GM23338 (cell line): ENCODE measurements at regions not wholly inside any gene's neighbourhood (a gene's known extent, or its start where the extent isn't known, plus 50 kb on each side); places are given as distances from the start of the nearest gene placed in this dataset.

ENCODE experiments used
- ATAC-seq: fragments of 200-7000 bp; cut with Tn5 transposase; 3 replicates; pipeline ENCODE4 v1.9.1; 2020
- DNase-seq: peaks from one replicate; pipeline ENCODE4 v3.0.0-alpha.2; 2015; ENCODE audit warnings: low spot score
- H2AFZ ChIP-seq: fragments of 200-600 bp; sonication (generic); 2 replicates; pipeline ENCODE4 v1.8.0; 2016; ENCODE audit warnings: antibody characterized with exemption, mild to moderate bottlenecking, moderate library complexity
- H3F3A ChIP-seq: fragments of 200-600 bp; sonication (generic); replicated peaks from 2 replicates; pipeline ENCODE4 v1.8.0; 2017; ENCODE audit warnings: antibody characterized with exemption, mixed run types, low read depth
- H3K27ac ChIP-seq: fragments of 200-600 bp; sonication (generic); 2 replicates; pipeline ENCODE4 v1.6.1; 2016; ENCODE audit warnings: low read depth
- H3K27me3 ChIP-seq: fragments of 200-600 bp; sonication (generic); 2 replicates; pipeline ENCODE4 v1.8.0; 2016; ENCODE audit warnings: mild to moderate bottlenecking, mixed run types, moderate library complexity; ENCODE audit not compliant: insufficient read depth
- H3K36me3 ChIP-seq: fragments of 200-600 bp; sonication (generic); 2 replicates; pipeline ENCODE4 v1.8.0; 2016; ENCODE audit warnings: mild to moderate bottlenecking; ENCODE audit not compliant: insufficient read depth
- H3K4me1 ChIP-seq: fragments of 200-600 bp; sonication (generic); 2 replicates; pipeline ENCODE4 v1.8.0; 2016; ENCODE audit warnings: mild to moderate bottlenecking, moderate library complexity; ENCODE audit not compliant: insufficient read depth
- H3K4me2 ChIP-seq: fragments of 200-600 bp; sonication (generic); 2 replicates; pipeline ENCODE4 v1.7.1; 2017; ENCODE audit warnings: mixed run types
- H3K4me3 ChIP-seq: fragments of 200-600 bp; sonication (generic); 2 replicates; pipeline ENCODE4 v1.6.1; 2016; ENCODE audit warnings: mixed run types
- H3K79me2 ChIP-seq: fragments of 200-600 bp; sonication (generic); replicated peaks from 2 replicates; pipeline ENCODE4 v1.8.0; 2017; ENCODE audit warnings: mild to moderate bottlenecking; ENCODE audit not compliant: insufficient read depth
- H3K9me2 ChIP-seq: fragments of 200-600 bp; sonication (generic); 2 replicates; pipeline ENCODE4 v1.8.0; 2017; ENCODE audit not compliant: insufficient read depth
- H4K20me1 ChIP-seq: fragments of 200-600 bp; sonication (generic); replicated peaks from 2 replicates; pipeline ENCODE4 v1.8.0; 2017; ENCODE audit warnings: mild to moderate bottlenecking; ENCODE audit not compliant: insufficient read depth
- H3K27ac Mint-ChIP-seq: 2 replicates; pipeline ENCODE4 v1.8.0; 2020; ENCODE audit warnings: inconsistent platforms, mild to moderate bottlenecking, moderate library complexity, mixed read lengths
- H3K27me3 Mint-ChIP-seq: 3 replicates; pipeline ENCODE4 v1.8.0; 2022; ENCODE audit warnings: low read depth, mild to moderate bottlenecking, moderate library complexity, mixed read lengths, inconsistent platforms; ENCODE audit not compliant: insufficient read depth, poor library complexity
- H3K36me3 Mint-ChIP-seq: 3 replicates; pipeline ENCODE4 v1.8.0; 2021; ENCODE audit warnings: low read depth, mild to moderate bottlenecking, inconsistent platforms, moderate library complexity, mixed read lengths
- H3K4me1 Mint-ChIP-seq: 3 replicates; pipeline ENCODE4 v1.8.0; 2020; ENCODE audit warnings: mild to moderate bottlenecking, inconsistent platforms, mixed read lengths
- H3K4me3 Mint-ChIP-seq: 3 replicates; pipeline ENCODE4 v1.8.0; 2021; ENCODE audit warnings: moderate library complexity, mild to moderate bottlenecking, inconsistent platforms, mixed read lengths
- H3K9me3 Mint-ChIP-seq: 3 replicates; pipeline ENCODE4 v1.8.0; 2020; ENCODE audit warnings: moderate library complexity, mild to moderate bottlenecking, inconsistent platforms, mixed read lengths
- CREB1 ChIP-seq: fragments of 250-450 bp; sonication (Bioruptor Pico); IDR thresholded peaks from 2 replicates; pipeline ENCODE4 v1.5.0; 2020; ENCODE audit warnings: low read depth, mild to moderate bottlenecking, moderate library complexity
- EZH2phosphoT487 ChIP-seq: fragments of 200-600 bp; sonication (generic); IDR thresholded peaks from one replicate; pipeline ENCODE4 v1.8.1; 2018; ENCODE audit warnings: antibody characterized with exemption; ENCODE audit not compliant: unreplicated experiment
- NANOG ChIP-seq: IDR thresholded peaks from 2 replicates; pipeline ENCODE4 v1.6.1; 2016; ENCODE audit warnings: antibody characterized with exemption, borderline replicate concordance
- POLR2AphosphoS5 ChIP-seq: IDR thresholded peaks from 2 replicates; pipeline ENCODE4 v1.6.1; 2016; ENCODE audit warnings: antibody characterized with exemption, low read depth
- STAT1 ChIP-seq: IDR thresholded peaks from one replicate; pipeline ENCODE4 v1.6.1; 2016; ENCODE audit warnings: antibody characterized with exemption; ENCODE audit not compliant: unreplicated experiment
- ZNF114 ChIP-seq: fragments of 250-450 bp; sonication (Bioruptor Pico); IDR thresholded peaks from 2 replicates; pipeline ENCODE4 v1.5.0; 2020; ENCODE audit warnings: mild to moderate bottlenecking, moderate library complexity
- TF ChIP-seq, protein P1 (sequence below), 2 experiments: fragments of 200-600 bp in 1 of 2; sonication (generic) in 1 of 2; conservative IDR thresholded peaks; 2 replicates each; pipeline versions ENCODE4 v1.5.1 to v1.6.1; 2016 to 2017; ENCODE audit warnings: antibody characterized with exemption in 2 of 2, low read depth in 2 of 2, mild to moderate bottlenecking in 2 of 2, moderate library complexity in 1 of 2
- TF ChIP-seq, protein P2 (sequence below): IDR thresholded peaks from 2 replicates; pipeline ENCODE4 v1.6.1; 2016; ENCODE audit warnings: antibody characterized with exemption
- TF ChIP-seq, protein P3 (sequence below): IDR thresholded peaks from one replicate; pipeline ENCODE4 v1.6.1; 2018; ENCODE audit warnings: antibody characterized with exemption; ENCODE audit not compliant: unreplicated experiment
- TF ChIP-seq, protein P4 (sequence below): fragments of 250-450 bp; sonication (Bioruptor Pico); IDR thresholded peaks from 2 replicates; pipeline ENCODE4 v1.5.0; 2020; ENCODE audit warnings: mild to moderate bottlenecking, moderate library complexity

DNA sequence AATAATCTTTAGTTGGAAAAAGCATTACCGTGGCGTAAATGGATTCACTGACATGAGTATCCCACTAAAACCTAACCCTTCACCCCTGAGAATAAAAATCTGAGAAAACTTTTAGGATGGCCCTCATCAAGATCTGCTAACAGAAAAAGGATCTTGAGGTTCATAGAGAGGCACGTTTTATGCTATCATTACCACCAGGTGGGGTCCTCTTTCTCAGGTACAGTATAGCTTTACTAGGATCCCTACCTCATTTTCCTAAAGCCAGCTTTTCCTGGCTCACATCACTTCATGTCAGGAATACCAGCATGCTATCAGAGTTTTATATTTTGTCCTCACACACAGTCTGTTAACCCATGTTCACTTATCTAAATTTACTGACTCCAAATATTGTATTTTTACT lies 173.7 kb downstream of the POM121L12 start:
- no peak overlapping the region for H3K4me3 Mint-ChIP-seq
- H3K79me2 ChIP-seq = no peaks in the 10 kb centered on the region
- H3K4me2 ChIP-seq = no peak overlapping the region
- H3K4me1 ChIP-seq = no peaks in the 10 kb centered on the region
- no peak overlapping the region for H3K27ac ChIP-seq
- peaks cover 11% of the 10 kb centered on the region; the same call in 2 of the 3 replicates for H3K4me1 Mint-ChIP-seq
- H3F3A ChIP-seq = no peaks in the 10 kb centered on the region
- no peaks in the 10 kb centered on the region for H3K27me3 ChIP-seq
- H2AFZ ChIP-seq = no peak overlapping the region
- peaks cover 17% of the 10 kb centered on the region for H3K9me3 Mint-ChIP-seq
- TF ChIP-seq, protein P1, sequence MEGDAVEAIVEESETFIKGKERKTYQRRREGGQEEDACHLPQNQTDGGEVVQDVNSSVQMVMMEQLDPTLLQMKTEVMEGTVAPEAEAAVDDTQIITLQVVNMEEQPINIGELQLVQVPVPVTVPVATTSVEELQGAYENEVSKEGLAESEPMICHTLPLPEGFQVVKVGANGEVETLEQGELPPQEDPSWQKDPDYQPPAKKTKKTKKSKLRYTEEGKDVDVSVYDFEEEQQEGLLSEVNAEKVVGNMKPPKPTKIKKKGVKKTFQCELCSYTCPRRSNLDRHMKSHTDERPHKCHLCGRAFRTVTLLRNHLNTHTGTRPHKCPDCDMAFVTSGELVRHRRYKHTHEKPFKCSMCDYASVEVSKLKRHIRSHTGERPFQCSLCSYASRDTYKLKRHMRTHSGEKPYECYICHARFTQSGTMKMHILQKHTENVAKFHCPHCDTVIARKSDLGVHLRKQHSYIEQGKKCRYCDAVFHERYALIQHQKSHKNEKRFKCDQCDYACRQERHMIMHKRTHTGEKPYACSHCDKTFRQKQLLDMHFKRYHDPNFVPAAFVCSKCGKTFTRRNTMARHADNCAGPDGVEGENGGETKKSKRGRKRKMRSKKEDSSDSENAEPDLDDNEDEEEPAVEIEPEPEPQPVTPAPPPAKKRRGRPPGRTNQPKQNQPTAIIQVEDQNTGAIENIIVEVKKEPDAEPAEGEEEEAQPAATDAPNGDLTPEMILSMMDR (conservative IDR thresholded peaks at IDR 0.05; ENCODE audit: low read depth in 2 of 2) = peak; percentile 53 to 59
- no peak for TF ChIP-seq NANOG
- no peak overlapping the region for H3K4me3 ChIP-seq
- H4K20me1 ChIP-seq = no peaks in the 10 kb centered on the region
- no peaks in the 10 kb centered on the region for H3K27me3 Mint-ChIP-seq
- no peaks in the 10 kb centered on the region; the same call in 1 of the 2 replicates for H3K36me3 ChIP-seq
- ATAC-seq (peak; percentile 65), DNase-seq (peak; percentile 59)
- peaks cover 15% of the 10 kb centered on the region; the same call in 2 of the 3 replicates for H3K36me3 Mint-ChIP-seq
- H3K9me2 ChIP-seq = peaks cover 7% of the 10 kb centered on the region; the same call in 1 of the 2 replicates
- H3K27ac Mint-ChIP-seq = no peak overlapping the region

DNA sequence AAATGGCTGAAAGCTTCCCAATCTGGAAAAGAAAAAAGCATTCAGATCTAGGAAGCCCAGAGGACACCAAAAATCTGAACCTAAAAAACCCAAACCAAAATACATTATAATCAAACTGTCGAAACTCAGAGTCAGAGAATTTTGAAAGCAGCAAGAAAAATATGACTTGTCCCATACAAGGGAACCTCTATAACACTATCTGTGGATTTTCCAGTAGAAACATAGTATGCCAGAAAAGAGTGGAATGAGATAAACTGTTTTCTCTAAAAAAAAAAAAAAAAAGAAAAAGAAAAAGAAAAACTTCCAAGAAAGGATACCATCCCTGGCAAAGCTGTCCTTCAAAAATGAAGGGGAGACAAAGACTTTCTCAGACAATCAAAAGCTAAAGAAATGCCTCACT lies 179.0 kb downstream of the POM121L12 start:
- Histone ChIP-seq H3K4me3 (no peak overlapping the region), H3K4me1 (no peaks in the 10 kb centered on the region), H3K27ac (no peak overlapping the region), H3F3A (no peaks in the 10 kb centered on the region), H4K20me1 (no peaks in the 10 kb centered on the region), H3K9me2 (peaks cover 7% of the 10 kb centered on the region; the same call in 1 of the 2 replicates), H2AFZ (no peak overlapping the region), H3K4me2 (no peak overlapping the region), H3K27me3 (peaks cover 10% of the 10 kb centered on the region), H3K36me3 (no peaks in the 10 kb centered on the region; the same call in 1 of the 2 replicates), H3K79me2 (no peaks in the 10 kb centered on the region)
- H3K9me3 Mint-ChIP-seq = peaks cover 52% of the 10 kb centered on the region
- no peak overlapping the region for H3K4me3 Mint-ChIP-seq
- H3K36me3 Mint-ChIP-seq = peaks cover 42% of the 10 kb centered on the region
- H3K4me1 Mint-ChIP-seq = peaks cover 11% of the 10 kb centered on the region; the same call in 2 of the 3 replicates
- ATAC-seq (no peak), DNase-seq (no peak)
- no peak overlapping the region for H3K27ac Mint-ChIP-seq
- H3K27me3 Mint-ChIP-seq = peaks cover 7% of the 10 kb centered on the region
- no peak for TF ChIP-seq STAT1
- TF ChIP-seq, protein P2, sequence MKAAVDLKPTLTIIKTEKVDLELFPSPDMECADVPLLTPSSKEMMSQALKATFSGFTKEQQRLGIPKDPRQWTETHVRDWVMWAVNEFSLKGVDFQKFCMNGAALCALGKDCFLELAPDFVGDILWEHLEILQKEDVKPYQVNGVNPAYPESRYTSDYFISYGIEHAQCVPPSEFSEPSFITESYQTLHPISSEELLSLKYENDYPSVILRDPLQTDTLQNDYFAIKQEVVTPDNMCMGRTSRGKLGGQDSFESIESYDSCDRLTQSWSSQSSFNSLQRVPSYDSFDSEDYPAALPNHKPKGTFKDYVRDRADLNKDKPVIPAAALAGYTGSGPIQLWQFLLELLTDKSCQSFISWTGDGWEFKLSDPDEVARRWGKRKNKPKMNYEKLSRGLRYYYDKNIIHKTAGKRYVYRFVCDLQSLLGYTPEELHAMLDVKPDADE = no peak
- TF ChIP-seq, protein P3, sequence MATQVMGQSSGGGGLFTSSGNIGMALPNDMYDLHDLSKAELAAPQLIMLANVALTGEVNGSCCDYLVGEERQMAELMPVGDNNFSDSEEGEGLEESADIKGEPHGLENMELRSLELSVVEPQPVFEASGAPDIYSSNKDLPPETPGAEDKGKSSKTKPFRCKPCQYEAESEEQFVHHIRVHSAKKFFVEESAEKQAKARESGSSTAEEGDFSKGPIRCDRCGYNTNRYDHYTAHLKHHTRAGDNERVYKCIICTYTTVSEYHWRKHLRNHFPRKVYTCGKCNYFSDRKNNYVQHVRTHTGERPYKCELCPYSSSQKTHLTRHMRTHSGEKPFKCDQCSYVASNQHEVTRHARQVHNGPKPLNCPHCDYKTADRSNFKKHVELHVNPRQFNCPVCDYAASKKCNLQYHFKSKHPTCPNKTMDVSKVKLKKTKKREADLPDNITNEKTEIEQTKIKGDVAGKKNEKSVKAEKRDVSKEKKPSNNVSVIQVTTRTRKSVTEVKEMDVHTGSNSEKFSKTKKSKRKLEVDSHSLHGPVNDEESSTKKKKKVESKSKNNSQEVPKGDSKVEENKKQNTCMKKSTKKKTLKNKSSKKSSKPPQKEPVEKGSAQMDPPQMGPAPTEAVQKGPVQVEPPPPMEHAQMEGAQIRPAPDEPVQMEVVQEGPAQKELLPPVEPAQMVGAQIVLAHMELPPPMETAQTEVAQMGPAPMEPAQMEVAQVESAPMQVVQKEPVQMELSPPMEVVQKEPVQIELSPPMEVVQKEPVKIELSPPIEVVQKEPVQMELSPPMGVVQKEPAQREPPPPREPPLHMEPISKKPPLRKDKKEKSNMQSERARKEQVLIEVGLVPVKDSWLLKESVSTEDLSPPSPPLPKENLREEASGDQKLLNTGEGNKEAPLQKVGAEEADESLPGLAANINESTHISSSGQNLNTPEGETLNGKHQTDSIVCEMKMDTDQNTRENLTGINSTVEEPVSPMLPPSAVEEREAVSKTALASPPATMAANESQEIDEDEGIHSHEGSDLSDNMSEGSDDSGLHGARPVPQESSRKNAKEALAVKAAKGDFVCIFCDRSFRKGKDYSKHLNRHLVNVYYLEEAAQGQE = no peak
- TF ChIP-seq, protein P4, sequence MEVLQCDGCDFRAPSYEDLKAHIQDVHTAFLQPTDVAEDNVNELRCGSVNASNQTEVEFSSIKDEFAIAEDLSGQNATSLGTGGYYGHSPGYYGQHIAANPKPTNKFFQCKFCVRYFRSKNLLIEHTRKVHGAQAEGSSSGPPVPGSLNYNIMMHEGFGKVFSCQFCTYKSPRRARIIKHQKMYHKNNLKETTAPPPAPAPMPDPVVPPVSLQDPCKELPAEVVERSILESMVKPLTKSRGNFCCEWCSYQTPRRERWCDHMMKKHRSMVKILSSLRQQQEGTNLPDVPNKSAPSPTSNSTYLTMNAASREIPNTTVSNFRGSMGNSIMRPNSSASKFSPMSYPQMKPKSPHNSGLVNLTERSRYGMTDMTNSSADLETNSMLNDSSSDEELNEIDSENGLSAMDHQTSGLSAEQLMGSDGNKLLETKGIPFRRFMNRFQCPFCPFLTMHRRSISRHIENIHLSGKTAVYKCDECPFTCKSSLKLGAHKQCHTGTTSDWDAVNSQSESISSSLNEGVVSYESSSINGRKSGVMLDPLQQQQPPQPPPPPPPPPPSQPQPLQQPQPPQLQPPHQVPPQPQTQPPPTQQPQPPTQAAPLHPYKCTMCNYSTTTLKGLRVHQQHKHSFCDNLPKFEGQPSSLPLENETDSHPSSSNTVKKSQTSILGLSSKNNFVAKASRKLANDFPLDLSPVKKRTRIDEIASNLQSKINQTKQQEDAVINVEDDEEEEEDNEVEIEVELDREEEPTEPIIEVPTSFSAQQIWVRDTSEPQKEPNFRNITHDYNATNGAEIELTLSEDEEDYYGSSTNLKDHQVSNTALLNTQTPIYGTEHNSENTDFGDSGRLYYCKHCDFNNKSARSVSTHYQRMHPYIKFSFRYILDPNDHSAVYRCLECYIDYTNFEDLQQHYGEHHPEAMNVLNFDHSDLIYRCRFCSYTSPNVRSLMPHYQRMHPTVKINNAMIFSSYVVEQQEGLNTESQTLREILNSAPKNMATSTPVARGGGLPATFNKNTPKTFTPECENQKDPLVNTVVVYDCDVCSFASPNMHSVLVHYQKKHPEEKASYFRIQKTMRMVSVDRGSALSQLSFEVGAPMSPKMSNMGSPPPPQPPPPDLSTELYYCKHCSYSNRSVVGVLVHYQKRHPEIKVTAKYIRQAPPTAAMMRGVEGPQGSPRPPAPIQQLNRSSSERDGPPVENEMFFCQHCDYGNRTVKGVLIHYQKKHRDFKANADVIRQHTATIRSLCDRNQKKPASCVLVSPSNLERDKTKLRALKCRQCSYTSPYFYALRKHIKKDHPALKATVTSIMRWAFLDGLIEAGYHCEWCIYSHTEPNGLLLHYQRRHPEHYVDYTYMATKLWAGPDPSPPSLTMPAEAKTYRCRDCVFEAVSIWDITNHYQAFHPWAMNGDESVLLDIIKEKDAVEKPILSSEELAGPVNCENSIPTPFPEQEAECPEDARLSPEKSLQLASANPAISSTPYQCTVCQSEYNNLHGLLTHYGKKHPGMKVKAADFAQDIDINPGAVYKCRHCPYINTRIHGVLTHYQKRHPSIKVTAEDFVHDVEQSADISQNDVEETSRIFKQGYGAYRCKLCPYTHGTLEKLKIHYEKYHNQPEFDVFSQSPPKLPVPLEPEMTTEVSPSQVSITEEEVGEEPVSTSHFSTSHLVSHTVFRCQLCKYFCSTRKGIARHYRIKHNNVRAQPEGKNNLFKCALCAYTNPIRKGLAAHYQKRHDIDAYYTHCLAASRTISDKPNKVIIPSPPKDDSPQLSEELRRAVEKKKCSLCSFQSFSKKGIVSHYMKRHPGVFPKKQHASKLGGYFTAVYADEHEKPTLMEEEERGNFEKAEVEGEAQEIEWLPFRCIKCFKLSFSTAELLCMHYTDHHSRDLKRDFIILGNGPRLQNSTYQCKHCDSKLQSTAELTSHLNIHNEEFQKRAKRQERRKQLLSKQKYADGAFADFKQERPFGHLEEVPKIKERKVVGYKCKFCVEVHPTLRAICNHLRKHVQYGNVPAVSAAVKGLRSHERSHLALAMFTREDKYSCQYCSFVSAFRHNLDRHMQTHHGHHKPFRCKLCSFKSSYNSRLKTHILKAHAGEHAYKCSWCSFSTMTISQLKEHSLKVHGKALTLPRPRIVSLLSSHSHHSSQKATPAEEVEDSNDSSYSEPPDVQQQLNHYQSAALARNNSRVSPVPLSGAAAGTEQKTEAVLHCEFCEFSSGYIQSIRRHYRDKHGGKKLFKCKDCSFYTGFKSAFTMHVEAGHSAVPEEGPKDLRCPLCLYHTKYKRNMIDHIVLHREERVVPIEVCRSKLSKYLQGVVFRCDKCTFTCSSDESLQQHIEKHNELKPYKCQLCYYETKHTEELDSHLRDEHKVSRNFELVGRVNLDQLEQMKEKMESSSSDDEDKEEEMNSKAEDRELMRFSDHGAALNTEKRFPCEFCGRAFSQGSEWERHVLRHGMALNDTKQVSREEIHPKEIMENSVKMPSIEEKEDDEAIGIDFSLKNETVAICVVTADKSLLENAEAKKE (CRISPR knock-in tag) = no peak
- no peak for TF ChIP-seq EZH2phosphoT487
- no peak for TF ChIP-seq ZNF114
- no peak for TF ChIP-seq CREB1 (CRISPR knock-in tag)
- no peak for TF ChIP-seq POLR2AphosphoS5
